ENCODE measurements at regions not wholly inside any gene's neighbourhood (a gene's known extent, or its start where the extent isn't known, plus 50 kb on each side); places are given as distances from the start of the nearest gene placed in this dataset.

DNA sequence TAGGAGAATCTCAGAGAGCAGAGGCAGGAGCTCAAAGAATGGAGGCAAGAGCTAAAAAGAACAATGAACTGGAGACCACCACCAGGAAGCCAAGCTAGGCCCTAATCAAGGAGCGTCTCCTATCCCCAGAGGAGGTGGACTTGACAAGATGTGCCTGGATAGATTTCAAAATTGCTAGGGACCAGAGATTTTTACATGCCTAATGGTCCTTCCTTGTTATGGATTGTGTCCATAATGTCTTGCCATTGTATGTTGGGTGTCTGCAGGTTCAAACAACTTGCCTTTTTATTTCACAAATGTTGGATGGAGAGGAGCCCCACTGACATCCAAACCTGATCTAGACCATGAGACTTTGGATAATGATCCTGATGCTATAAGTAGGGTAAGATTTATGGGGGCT lies 88.2 kb upstream of the TP53I11 start:
- Histone ChIP-seq H3K9me3 (ENCODE audit: control insufficient read depth, low read depth, low read length) (peaks cover 2% of the 10 kb centered on the region), H3K27ac (ENCODE audit: control insufficient read depth, insufficient read depth, low read length) (no peak overlapping the region), H3K36me3 (ENCODE audit: control insufficient read depth in 2 of 2, extremely low read depth in 1 of 2, insufficient read depth in 2 of 2, low read length in 2 of 2) (no peaks in the 10 kb centered on the region), H3K4me1 (ENCODE audit: control insufficient read depth, extremely low read depth, insufficient read depth, low read length) (peaks cover 14% of the 10 kb centered on the region), H3K9ac (ENCODE audit: control insufficient read depth, extremely low read depth, insufficient read depth, low read length) (no peak overlapping the region), H2AFZ (ENCODE audit: control insufficient read depth, low read length) (no peak overlapping the region), H3K9me1 (ENCODE audit: control insufficient read depth, extremely low read depth, insufficient read depth, low read length) (no peaks in the 10 kb centered on the region), H4K20me1 (ENCODE audit: control insufficient read depth, extremely low read depth, insufficient read depth, low read length) (no peaks in the 10 kb centered on the region), H3K27me3 (ENCODE audit: control insufficient read depth, extremely low read depth, insufficient read depth, low read length) (no peaks in the 10 kb centered on the region), H3K4me2 (ENCODE audit: control insufficient read depth, extremely low read depth, insufficient read depth, low read depth, low read length) (no peak overlapping the region), H3K79me2 (ENCODE audit: control insufficient read depth, insufficient read depth, low read length) (no peaks in the 10 kb centered on the region), H3K4me3 (ENCODE audit: control insufficient read depth in 2 of 3, extremely low read depth in 1 of 3, insufficient read depth in 2 of 3, low read depth in 1 of 3, low read length in 3 of 3) (no peak overlapping the region)
- FAIRE-seq: no peak
- dilution Hi-C loops (cut with MboI; ENCODE audit: extremely low pct_ligation_motif_present, low sequenced_read_pairs): no loop called here
- TF ChIP-seq, protein P1, sequence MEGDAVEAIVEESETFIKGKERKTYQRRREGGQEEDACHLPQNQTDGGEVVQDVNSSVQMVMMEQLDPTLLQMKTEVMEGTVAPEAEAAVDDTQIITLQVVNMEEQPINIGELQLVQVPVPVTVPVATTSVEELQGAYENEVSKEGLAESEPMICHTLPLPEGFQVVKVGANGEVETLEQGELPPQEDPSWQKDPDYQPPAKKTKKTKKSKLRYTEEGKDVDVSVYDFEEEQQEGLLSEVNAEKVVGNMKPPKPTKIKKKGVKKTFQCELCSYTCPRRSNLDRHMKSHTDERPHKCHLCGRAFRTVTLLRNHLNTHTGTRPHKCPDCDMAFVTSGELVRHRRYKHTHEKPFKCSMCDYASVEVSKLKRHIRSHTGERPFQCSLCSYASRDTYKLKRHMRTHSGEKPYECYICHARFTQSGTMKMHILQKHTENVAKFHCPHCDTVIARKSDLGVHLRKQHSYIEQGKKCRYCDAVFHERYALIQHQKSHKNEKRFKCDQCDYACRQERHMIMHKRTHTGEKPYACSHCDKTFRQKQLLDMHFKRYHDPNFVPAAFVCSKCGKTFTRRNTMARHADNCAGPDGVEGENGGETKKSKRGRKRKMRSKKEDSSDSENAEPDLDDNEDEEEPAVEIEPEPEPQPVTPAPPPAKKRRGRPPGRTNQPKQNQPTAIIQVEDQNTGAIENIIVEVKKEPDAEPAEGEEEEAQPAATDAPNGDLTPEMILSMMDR (optimal IDR thresholded peaks at IDR 0.05 in 1 of 3, IDR thresholded peaks at IDR 0.05 in 1 of 3, conservative IDR thresholded peaks at IDR 0.05 in 1 of 3; ENCODE audit: extremely low read depth in 1 of 3, insufficient read depth in 2 of 3, low read length in 3 of 3): no peak
- DNase-seq (ENCODE audit: low read depth, low spot score): no peak

DNA sequence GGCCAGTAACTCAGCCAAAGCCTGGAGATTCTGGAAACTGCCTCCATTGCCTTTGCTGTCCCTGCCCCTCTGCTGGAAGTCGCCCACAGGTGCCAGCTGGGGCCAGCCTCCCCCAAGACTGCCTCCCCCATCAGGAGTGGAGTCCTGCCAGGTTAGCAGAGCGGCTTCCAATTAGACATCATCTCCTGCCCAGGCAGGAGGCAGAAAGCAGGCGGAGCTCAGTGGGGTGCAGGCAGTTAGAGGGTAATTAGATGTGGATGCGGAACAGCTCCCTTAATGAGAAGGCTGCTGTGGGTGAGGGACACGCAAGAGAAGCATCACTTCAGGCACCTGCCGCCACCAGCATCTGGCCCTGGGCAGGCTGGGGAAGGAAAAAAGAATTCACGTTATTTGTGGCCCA lies 90.9 kb upstream of the TP53I11 start:
- Histone ChIP-seq H3K9me3 (ENCODE audit: control insufficient read depth, low read depth, low read length) (peaks cover 2% of the 10 kb centered on the region), H3K9me1 (ENCODE audit: control insufficient read depth, extremely low read depth, insufficient read depth, low read length) (no peaks in the 10 kb centered on the region), H3K79me2 (ENCODE audit: control insufficient read depth, insufficient read depth, low read length) (no peaks in the 10 kb centered on the region), H3K36me3 (ENCODE audit: control insufficient read depth in 2 of 2, extremely low read depth in 1 of 2, insufficient read depth in 2 of 2, low read length in 2 of 2) (no peaks in the 10 kb centered on the region), H3K4me3 (ENCODE audit: control insufficient read depth in 2 of 3, extremely low read depth in 1 of 3, insufficient read depth in 2 of 3, low read depth in 1 of 3, low read length in 3 of 3) (no peak overlapping the region), H3K27ac (ENCODE audit: control insufficient read depth, insufficient read depth, low read length) (no peak overlapping the region), H2AFZ (ENCODE audit: control insufficient read depth, low read length) (no peak overlapping the region), H3K4me2 (ENCODE audit: control insufficient read depth, extremely low read depth, insufficient read depth, low read depth, low read length) (no peak overlapping the region), H3K9ac (ENCODE audit: control insufficient read depth, extremely low read depth, insufficient read depth, low read length) (no peak overlapping the region), H3K4me1 (ENCODE audit: control insufficient read depth, extremely low read depth, insufficient read depth, low read length) (peaks cover 25% of the 10 kb centered on the region), H4K20me1 (ENCODE audit: control insufficient read depth, extremely low read depth, insufficient read depth, low read length) (no peaks in the 10 kb centered on the region), H3K27me3 (ENCODE audit: control insufficient read depth, extremely low read depth, insufficient read depth, low read length) (no peaks in the 10 kb centered on the region)
- DNase-seq (ENCODE audit: low read depth, low spot score) (no peak), FAIRE-seq (no peak)
- TF ChIP-seq EZH2 (IDR thresholded peaks at IDR 0.05; ENCODE audit: low read length): no peak
- TF ChIP-seq, protein P1 (optimal IDR thresholded peaks at IDR 0.05 in 1 of 3, IDR thresholded peaks at IDR 0.05 in 1 of 3, conservative IDR thresholded peaks at IDR 0.05 in 1 of 3; ENCODE audit: extremely low read depth in 1 of 3, insufficient read depth in 2 of 3, low read length in 3 of 3): no peak
- dilution Hi-C loops (cut with MboI; ENCODE audit: extremely low pct_ligation_motif_present, low sequenced_read_pairs): no loop called here
